Hepatocyte (in vitro differentiated cells): ENCODE measurements at regions not wholly inside any gene's neighbourhood (a gene's known extent, or its start where the extent isn't known, plus 50 kb on each side); places are given as distances from the start of the nearest gene placed in this dataset.

Experiments
- CTCF ChIP-seq: fragments of 200-600 bp; sonication (generic); IDR thresholded peaks from 2 replicates; pipeline ENCODE4 v1.5.1; 2016; ENCODE audit warnings: antibody characterized with exemption, mild to moderate bottlenecking; ENCODE audit not compliant: poor library complexity
- EZH2phosphoT487 ChIP-seq: fragments of 200-600 bp; sonication (generic); IDR thresholded peaks from one replicate; pipeline ENCODE4 v1.6.1; 2018; ENCODE audit warnings: antibody characterized with exemption, mild to moderate bottlenecking, low read depth, moderate library complexity; ENCODE audit not compliant: unreplicated experiment, severe bottlenecking

GRCh38 chr17:74063439-74063838 lies 140.0 kb upstream of the RPL38 start:
- TF ChIP-seq EZH2phosphoT487 (no peak), CTCF (no peak)
